SK-N-MC (cell line): ENCODE measurements at regions not wholly inside any gene's neighbourhood (a gene's known extent, or its start where the extent isn't known, plus 50 kb on each side); places are given as distances from the start of the nearest gene placed in this dataset.

ENCODE experiments used
- EZH2 ChIP-seq: fragments of 200-600 bp; sonication (generic); IDR thresholded peaks from one replicate; pipeline ENCODE4 v1.6.1; 2017; ENCODE audit warnings: antibody characterized with exemption
- FOXP2 ChIP-seq: optimal IDR thresholded peaks from 2 replicates; pipeline ENCODE3; 2011; ENCODE audit warnings: mild to moderate bottlenecking, moderate library complexity; ENCODE audit not compliant: insufficient read depth; ENCODE audit errors: extremely low read length, control extremely low read depth
- POLR2AphosphoS5 ChIP-seq: IDR thresholded peaks from 2 replicates; pipeline ENCODE4 v1.6.1; 2012; ENCODE audit warnings: mild to moderate bottlenecking, low read depth, low read length, borderline replicate concordance

GRCh38 chr14:42002141-42002540 is 395.5 kb downstream of the LRFN5 start:
- TF ChIP-seq POLR2AphosphoS5: no peak
- TF ChIP-seq EZH2: no peak
- no peak for TF ChIP-seq FOXP2
